ENCODE measurements at regions not wholly inside any gene's neighbourhood (a gene's known extent, or its start where the extent isn't known, plus 50 kb on each side); places are given as distances from the start of the nearest gene placed in this dataset.

- DNase-seq (ENCODE audit: low read depth, low spot score) = no peak
- CTCF ChIA-PET = interaction anchor here (5.2 kb wide), 1 partner anchor 19 kb away, joined by 21 read pairs; no protein-coding TSS in a partner anchor
- POLR2A ChIA-PET = no interaction called here
- TF ChIP-seq CTCF (IDR thresholded peaks at IDR 0.05; ENCODE audit: insufficient read depth, low read length, missing control alignments) = no peak
- no peak overlapping the region for H3K4me3 ChIP-seq (ENCODE audit: low read depth, low read length)
These were observed 240.4 kb downstream of the IKZF2 start for GRCh38 chr2:212911011-212911410.

GRCh38 chr2:212908682-212909435 lies 242.6 kb downstream of the IKZF2 start:
- no peak overlapping the region for H3K4me3 ChIP-seq (ENCODE audit: low read depth, low read length)
- ChIA-PET POLR2A (no interaction called here), CTCF (no interaction called here)
- TF ChIP-seq CTCF (IDR thresholded peaks at IDR 0.05; ENCODE audit: insufficient read depth, low read length, missing control alignments) = no peak
- DNase-seq (ENCODE audit: low read depth, low spot score) = no peak

- ChIA-PET POLR2A (no interaction called here), CTCF (no interaction called here)
- no peak for TF ChIP-seq CTCF (IDR thresholded peaks at IDR 0.05; ENCODE audit: insufficient read depth, low read length, missing control alignments)
- DNase-seq (ENCODE audit: low read depth, low spot score) = no peak
- no peak overlapping the region for H3K4me3 ChIP-seq (ENCODE audit: low read depth, low read length)
These were observed 243.4 kb downstream of the IKZF2 start for GRCh38 chr2:212908031-212908430.

- DNase-seq (ENCODE audit: low read depth, low spot score) = no peak
- no peak overlapping the region for H3K4me3 ChIP-seq (ENCODE audit: low read depth, low read length)
- no peak for TF ChIP-seq CTCF (IDR thresholded peaks at IDR 0.05; ENCODE audit: insufficient read depth, low read length, missing control alignments)
- CTCF ChIA-PET = interaction anchor here (1.8 kb wide), 1 partner anchor 15 kb away, joined by 9 read pairs; no protein-coding TSS in a partner anchor
- POLR2A ChIA-PET = no interaction called here
These were observed 244.8 kb downstream of the IKZF2 start for GRCh38 chr2:212906620-212907019.

- no peak for DNase-seq (ENCODE audit: low read depth, low spot score)
- H3K4me3 ChIP-seq (ENCODE audit: low read depth, low read length) = no peak overlapping the region
- ChIA-PET CTCF (interaction anchor here (1.8 kb wide), 1 partner anchor 14 kb away, joined by 9 read pairs; no protein-coding TSS in a partner anchor), POLR2A (no interaction called here)
- TF ChIP-seq CTCF (IDR thresholded peaks at IDR 0.05; ENCODE audit: insufficient read depth, low read length, missing control alignments) = no peak
These were observed 245.7 kb downstream of the IKZF2 start for GRCh38 chr2:212905640-212906201.

- ChIA-PET POLR2A (no interaction called here), CTCF (interaction anchor here (1.1 kb wide), 1 partner anchor 13 kb away, joined by 4 read pairs; no protein-coding TSS in a partner anchor)
- no peak for DNase-seq (ENCODE audit: low read depth, low spot score)
- H3K4me3 ChIP-seq (ENCODE audit: low read depth, low read length) = no peak overlapping the region
- no peak for TF ChIP-seq CTCF (IDR thresholded peaks at IDR 0.05; ENCODE audit: insufficient read depth, low read length, missing control alignments)
These were observed 246.8 kb downstream of the IKZF2 start for GRCh38 chr2:212904646-212905045.

All from AG04449 (cell line).